NCI-H1417 (cell line): ENCODE measurements at regions not wholly inside any gene's neighbourhood (a gene's known extent, or its start where the extent isn't known, plus 50 kb on each side); places are given as distances from the start of the nearest gene placed in this dataset.
"Not testable (repeated sequence)": the region's sequence is repeated elsewhere in the genome, so short reads cannot be mapped to it uniquely, and the experiment has no call there.

ENCODE experiments used
- DNase-seq, 3 experiments: peaks; one replicate each; lab custom pipeline; 2025; lab: John Stamatoyannopoulos, UW

DNA sequence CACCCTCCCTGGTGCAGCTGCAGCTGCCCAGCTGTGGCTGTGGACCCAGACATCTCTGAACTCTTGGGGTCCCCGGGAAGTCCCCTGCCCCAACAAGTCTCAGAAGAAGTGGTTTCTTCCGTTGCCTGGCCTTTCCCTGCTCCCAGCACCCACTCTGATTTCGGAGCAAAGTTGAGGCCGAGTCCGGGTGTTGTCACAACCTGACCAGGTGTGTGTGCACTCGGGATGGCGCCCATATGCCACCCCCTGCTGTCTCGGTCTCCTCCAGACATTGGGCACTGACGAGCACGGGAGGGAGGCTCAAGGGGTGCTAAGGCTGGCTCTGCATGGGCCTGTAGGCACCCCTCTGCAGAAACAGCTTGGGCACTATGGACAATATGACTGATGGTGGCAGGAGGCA, 1055.3 kb downstream of the REEP3 start:
- no peak for DNase-seq

DNA sequence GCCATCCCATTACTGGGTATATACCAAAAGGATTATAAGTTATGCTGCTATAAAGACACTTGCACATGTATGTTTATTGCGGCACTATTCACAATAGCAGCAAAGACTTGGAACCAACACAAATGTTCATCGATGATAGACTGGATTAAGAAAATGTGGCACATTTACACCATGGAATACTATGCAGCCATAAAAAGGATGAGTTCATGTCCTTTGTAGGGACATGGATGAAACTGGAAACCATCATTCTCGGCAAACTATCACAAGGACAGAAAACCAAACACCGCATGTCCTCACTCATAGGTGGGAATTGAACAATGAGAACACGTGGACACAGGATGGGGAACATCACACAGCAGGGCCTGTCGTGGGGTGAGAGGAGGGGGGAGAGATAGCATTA, 1057.6 kb downstream of the REEP3 start:
- not testable (repeated sequence) for DNase-seq

DNA sequence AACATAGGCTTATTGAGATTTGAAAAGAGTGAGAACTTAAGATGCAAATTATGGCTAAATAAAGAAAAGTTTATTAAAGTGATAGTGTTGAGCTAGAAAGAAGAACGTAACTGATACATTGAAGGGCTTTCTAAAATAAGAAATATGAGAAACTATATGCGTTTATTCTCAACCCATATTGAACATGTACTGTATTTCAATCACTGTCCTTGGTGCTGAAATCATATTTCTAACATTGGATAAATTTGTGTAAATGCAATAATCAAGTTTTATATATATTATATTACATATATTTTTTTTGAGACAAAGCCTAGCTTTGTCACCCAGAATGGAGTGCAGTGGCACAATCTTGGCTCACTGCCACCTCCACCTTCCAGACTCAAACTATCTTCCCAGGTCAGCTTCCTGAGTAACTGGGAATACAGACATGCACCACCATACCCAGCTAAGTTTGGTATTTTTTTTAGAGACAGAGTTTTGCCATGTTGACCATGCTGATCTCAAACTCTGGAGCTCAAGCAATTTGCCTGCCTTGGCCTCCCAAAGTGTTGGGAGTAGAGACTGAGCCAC, 1065.8 kb downstream of the REEP3 start:
- DNase-seq: no peak

DNA sequence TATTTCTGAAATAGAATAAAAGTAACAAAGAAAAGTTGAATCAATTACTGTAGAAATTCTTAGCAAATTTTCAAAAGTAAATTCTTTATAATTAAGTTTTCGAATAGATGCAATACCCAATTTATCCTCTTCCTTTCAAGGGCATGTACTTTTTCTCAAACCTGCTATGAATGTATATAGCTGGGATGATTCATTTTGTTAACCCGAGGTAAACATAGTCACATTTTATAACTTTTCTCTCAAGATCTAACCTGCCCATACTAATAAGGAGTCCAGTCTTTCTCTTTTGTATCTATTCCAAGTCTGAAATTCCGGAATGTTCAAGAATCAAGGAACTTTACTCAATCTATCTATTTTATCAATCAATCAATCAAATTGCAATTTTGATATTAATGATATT, 1072.9 kb downstream of the REEP3 start:
- no peak for DNase-seq

DNA sequence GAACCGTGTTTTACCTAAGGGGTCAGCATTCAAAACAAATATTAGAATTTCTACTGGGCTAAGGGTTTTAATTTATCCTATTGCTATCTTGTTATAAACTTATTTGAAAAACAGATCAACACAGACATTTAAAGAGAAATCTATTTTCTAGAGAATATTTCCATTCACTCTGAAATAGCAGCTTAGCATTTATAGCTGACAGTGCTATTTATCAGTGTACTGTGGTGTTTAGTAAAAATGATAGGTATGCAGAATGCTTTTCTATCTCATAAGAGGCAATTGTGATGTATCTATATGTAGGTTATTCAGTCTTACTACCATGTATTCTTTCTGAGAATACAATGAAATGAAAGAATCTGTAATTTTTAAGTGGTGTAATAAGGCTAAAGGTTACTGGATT, 1077.4 kb downstream of the REEP3 start:
- DNase-seq: no peak

DNA sequence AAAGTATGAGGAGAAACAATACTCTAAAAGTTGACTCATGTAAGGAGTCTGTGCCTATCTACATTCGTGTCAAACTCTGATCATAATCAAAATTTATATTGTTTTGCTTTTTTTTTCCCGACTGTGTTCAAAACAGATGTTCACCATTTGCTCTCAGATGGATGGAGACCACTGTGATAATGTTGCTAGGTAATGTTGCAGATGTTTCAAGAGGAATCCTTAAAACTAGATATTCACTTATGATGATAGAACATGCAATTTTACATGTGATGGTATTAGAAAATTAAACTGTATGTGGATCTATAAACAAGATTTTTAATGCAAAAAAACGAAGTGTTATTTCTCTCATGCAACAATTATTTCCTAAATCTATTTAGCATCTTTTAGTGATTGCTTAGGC, 1080.1 kb downstream of the REEP3 start:
- DNase-seq: no peak

GRCh38 chr10:64617085-64617484, 1095.9 kb downstream of the REEP3 start:
- no peak for DNase-seq

DNA sequence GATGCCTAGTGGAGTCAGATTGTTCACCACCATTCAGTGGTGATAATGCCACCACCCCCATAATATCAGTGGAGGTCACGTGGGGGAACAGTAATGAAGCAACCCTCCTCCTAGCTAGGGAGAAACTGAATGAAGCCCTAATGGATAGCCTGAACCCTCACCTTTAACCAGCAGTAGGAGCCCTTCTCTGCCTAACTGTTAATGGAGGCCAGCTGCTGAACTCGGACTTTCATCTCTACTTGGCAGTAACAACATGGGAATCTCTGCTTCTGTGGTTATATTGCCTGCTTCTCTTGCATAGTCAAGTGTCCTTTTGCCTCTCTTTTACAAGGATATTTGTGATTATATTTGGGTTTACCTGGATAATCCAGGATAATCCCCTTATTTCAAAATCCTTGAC, 1097.9 kb downstream of the REEP3 start:
- DNase-seq: no peak

DNA sequence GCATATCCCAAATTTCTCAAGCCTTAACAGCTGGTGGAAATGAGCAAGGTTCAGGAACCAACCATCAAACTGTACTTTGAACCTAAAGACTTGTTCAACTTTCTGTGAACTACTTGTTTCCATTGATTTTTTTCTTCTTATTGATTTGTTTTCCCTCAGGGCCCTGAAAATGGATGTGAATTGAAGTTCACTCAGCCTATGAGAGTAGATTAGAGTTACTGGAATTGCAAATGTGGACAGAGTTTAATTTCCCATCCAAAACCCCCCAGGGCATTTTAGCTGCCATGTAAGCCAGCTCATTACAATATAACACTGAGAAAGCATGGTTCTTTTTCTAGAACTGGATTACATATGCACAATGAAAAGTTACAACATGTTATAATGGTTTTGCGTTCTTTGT, 1105.7 kb downstream of the REEP3 start:
- peak in 1 of 3 experiments; percentile 2 for DNase-seq

DNA sequence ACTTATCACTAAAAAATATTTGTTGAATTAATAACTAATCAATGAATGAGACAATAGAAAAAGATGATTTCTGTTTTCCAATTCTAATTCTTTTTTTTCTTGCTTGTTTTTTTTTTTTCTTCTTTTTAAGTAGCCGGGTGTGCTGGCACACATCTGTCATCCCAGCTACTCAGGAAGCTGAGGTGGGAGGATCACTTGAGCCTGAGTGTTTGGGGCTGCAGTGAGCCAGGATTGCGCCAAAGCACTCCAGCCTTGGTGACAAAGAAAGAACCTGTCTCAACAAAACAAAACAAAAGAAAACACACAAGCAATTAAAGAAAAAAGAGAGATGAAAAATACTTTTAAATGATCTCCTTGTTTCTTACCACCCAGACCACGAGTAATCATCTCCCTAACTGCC, 1109.3 kb downstream of the REEP3 start:
- no peak for DNase-seq

GRCh38 chr10:64635906-64636305, 1114.7 kb downstream of the REEP3 start:
- DNase-seq: no peak

GRCh38 chr10:64636461-64636860, 1115.3 kb downstream of the REEP3 start:
- no peak for DNase-seq

DNA sequence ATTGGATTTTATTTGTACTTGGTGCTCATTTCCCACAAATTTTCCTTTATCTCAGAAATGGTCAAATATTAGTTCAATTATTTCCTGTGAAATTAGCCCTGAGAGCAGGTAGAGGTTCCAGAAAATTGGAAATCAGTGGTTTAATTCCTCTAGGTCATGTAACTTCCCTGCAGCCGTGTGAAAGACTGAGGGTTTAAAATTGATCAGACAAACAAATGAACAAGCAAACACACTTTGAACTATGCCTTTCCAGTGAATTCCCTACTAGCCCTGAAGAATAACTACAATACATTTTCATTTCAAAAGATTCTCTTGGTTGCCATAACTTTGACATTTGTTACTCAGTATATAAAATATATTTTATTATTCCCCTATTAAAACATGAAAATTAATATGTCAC, 1116.7 kb downstream of the REEP3 start:
- no peak for DNase-seq

DNA sequence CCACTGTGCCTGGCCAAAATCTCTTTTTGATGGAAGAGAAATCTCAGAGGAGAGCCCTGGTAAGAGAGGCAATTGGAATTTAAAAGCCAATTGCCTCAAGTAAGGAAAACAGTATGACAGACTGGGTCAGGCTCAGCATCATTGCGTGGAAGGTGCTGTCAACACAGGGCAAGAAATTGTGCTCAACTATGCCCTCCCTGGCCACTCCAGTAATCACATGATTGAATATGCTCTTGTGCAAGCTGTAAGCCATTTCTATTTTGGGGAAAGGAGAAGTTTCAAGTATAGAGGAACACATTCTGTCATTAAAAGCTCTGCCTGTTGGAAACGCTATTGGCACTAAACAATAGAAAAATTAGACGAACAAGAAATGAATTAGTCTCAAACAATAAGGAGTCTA, 1127.7 kb downstream of the REEP3 start:
- no peak for DNase-seq

DNA sequence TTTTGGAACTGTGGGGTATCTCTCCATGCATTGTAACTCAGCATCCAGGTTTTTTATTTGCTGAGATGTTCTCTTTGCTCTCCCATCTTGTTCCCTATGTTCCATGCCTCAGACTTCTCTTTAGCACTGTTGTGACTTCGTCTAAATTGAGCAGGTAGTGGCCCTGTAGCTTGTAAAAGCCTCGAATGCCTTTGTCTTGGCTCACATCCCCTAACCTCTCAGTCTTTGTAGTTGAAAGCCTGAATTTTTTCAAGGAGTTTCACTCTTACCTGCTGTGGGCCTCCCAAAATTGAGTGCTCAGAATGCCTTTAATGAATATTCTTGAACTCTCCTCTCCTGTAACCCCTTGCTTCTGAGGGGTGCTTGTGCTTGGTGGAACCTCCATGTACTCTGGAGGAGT, 1137.3 kb downstream of the REEP3 start:
- no peak for DNase-seq

GRCh38 chr10:64659311-64659710, 1138.1 kb downstream of the REEP3 start:
- no peak for DNase-seq

- DNase-seq: no peak
Observed at GRCh38 chr10:64682043-64682442, 1160.8 kb downstream of the REEP3 start.

DNA sequence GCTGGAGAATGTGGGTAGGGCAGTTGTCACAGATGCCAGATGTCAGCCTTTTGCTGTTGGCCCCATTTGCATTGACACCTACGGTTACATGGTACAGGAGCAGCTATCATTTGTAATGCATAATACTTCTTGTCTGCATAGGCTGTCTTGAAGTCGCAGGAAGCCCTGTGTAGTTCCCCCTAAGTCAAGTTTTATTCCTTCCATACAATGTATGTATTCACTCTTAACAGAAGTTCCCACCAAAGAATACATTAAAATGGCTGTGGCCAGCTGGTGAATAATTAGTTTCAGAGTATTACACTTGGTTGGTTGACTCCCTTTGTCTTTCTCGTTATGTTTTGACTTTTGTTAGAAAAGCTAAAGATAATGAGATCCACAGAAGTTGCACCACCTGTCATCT, 1169.0 kb downstream of the REEP3 start:
- DNase-seq: peak in 1 of 3 experiments; percentile 11

DNA sequence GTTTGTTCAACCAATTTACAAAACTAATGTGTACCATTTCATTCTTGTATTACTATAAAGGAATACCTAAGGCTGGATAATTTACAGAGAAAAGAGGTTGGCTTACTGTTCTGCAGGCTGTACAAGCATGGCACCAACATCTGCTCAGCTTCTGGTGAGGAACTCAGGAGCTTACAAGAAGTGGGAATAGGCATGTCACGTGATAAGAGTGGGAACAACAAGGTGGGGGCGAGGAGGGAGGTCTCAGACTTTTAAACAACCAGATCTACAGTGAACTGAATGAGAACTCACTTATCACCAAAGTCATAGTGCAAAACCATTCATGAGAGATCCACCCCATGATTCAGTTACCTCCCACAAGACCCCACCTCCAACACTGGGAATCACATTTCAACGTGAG, 1178.0 kb downstream of the REEP3 start:
- DNase-seq: no peak

DNA sequence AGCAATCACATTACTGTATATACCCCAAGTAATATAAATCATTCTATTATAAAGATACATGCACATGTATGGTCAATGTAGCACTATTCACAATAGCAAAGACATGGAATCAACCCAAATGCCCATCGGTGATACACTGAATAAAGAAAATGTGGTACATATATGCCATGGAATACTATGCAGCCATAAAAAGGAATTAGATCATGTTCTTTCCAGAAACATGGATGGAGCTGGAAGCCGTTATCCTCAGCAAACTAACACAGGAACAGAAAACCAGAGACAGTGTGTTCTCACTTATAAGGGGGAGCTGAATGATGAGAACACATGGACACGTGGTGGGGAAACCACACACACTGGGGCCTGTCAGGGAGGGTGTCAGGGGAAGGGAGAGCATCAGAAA, 1180.9 kb downstream of the REEP3 start:
- not testable (repeated sequence) for DNase-seq

GRCh38 chr10:64708884-64709681, 1187.9 kb downstream of the REEP3 start:
- no peak for DNase-seq

GRCh38 chr10:64726466-64726865, 1205.3 kb downstream of the REEP3 start:
- DNase-seq: no peak

- no peak for DNase-seq
Observed at GRCh38 chr10:64731016-64731415, 1209.8 kb downstream of the REEP3 start.

DNA sequence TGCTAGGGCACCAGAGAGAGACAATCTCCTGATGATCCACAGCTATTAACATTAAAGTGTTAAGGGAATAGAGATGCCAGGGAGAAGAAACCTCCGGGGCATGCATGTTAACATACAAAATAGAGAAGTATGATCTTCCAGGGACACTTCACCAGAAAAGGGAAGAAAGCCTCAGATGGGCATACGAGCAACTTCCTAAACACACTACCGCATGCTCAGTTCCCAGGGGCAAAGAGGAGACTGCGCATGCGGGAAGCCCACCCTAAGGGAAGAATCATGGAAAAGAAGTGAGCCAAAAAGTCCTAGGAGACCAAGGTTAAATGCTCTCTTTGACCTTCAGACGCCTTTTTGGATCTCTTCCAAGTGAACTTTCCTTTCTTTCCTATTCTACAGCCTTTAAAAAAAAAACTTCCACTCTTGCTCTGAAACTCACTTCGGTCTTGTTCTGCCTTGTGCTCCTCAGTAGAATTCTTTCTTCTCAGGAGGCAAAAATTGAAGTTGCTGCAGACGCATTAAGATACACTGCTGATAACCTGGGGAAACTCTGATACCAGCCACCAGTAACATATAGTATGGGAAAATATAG, 1211.3 kb downstream of the REEP3 start:
- DNase-seq: no peak
